BLaER1 treated with 17β-estradiol and CSF1 and Interleukin-3, amounts not matched to agents 10 nM and 100 nM (cell line): ENCODE measurements at regions not wholly inside any gene's neighbourhood (a gene's known extent, or its start where the extent isn't known, plus 50 kb on each side); places are given as distances from the start of the nearest gene placed in this dataset.
"Not testable (repeated sequence)": the region's sequence is repeated elsewhere in the genome, so short reads cannot be mapped to it uniquely, and the experiment has no call there.

Experiments used
- H3K27ac ChIP-seq, 11 experiments: shearing (Covaris generic); formaldehyde crosslinking; 2 replicates each; pipeline ENCODE4 v1.8.1; 2022
- H3K27me3 ChIP-seq, 11 experiments: shearing (Covaris generic); formaldehyde crosslinking; 2 replicates each; pipeline ENCODE4 v1.8.1; 2022
- H3K36me3 ChIP-seq, 11 experiments: shearing (Covaris generic); formaldehyde crosslinking; 2 replicates each; pipeline ENCODE4 v1.8.1; 2022
- H3K4me1 ChIP-seq, 10 experiments: shearing (Covaris generic); formaldehyde crosslinking; 2 replicates each; pipeline ENCODE4 v1.8.1; 2022
- H3K4me2 ChIP-seq, 11 experiments: shearing (Covaris generic); formaldehyde crosslinking; 2 replicates each; pipeline ENCODE4 v1.8.1; 2022
- H3K4me3 ChIP-seq, 10 experiments: shearing (Covaris generic); formaldehyde crosslinking; 2 replicates each; pipeline ENCODE4 v1.8.1; 2022
- H3K9ac ChIP-seq, 11 experiments: shearing (Covaris generic); formaldehyde crosslinking; 2 replicates each; pipeline ENCODE4 v1.8.1; 2022
- H3K9me3 ChIP-seq, 11 experiments: shearing (Covaris generic); formaldehyde crosslinking; replicated peaks in 1 of 11; 2 replicates each; pipeline ENCODE4 v1.8.1; 2022
- H4K20me1 ChIP-seq, 11 experiments: shearing (Covaris generic); formaldehyde crosslinking; 2 replicates each; pipeline ENCODE4 v1.8.1; 2022
- Cebpa-rat ChIP-seq, 11 experiments: shearing (Covaris generic); IDR thresholded peaks; 2 replicates each; pipeline ENCODE4 v1.8.1; 2022

GRCh38 chr17:26775219-26775822, 518.6 kb upstream of the WSB1 start:
- H3K4me2 ChIP-seq = no peak overlapping the region
- no peaks in the 10 kb centered on the region for H3K27me3 ChIP-seq
- peaks cover 30 to 41% (median 34%) of the 10 kb centered on the region in 11 experiments for H3K9me3 ChIP-seq
- H3K4me3 ChIP-seq = peak overlapping the region in 2 of 10 experiments; percentile 10 to 22; a peak in 2 of 20 replicates
- TF ChIP-seq Cebpa-rat (IDR thresholded peaks at IDR 0.05) = no peak
- H3K4me1 ChIP-seq = no peaks in the 10 kb centered on the region
- H3K36me3 ChIP-seq = no peaks in the 10 kb centered on the region
- H4K20me1 ChIP-seq = no peaks in the 10 kb centered on the region
- no peak overlapping the region for H3K9ac ChIP-seq
- H3K27ac ChIP-seq = no peak overlapping the region

GRCh38 chr17:26780187-26780814, 513.6 kb upstream of the WSB1 start:
- not testable (repeated sequence) for H3K4me1 ChIP-seq, H3K9ac ChIP-seq, H3K27me3 ChIP-seq, H3K4me2 ChIP-seq, H3K27ac ChIP-seq, H3K36me3 ChIP-seq, H4K20me1 ChIP-seq, H3K4me3 ChIP-seq
- peaks cover 42 to 57% (median 50%) of the 10 kb centered on the region in 11 experiments for H3K9me3 ChIP-seq

GRCh38 chr17:26782153-26782552, 511.8 kb upstream of the WSB1 start:
- no peak for TF ChIP-seq Cebpa-rat (IDR thresholded peaks at IDR 0.05)
- Histone ChIP-seq H3K36me3 (no peaks in the 10 kb centered on the region), H3K27me3 (no peaks in the 10 kb centered on the region), H4K20me1 (no peaks in the 10 kb centered on the region), H3K27ac (no peak overlapping the region), H3K4me2 (no peak overlapping the region), H3K4me3 (no peak overlapping the region), H3K9ac (no peak overlapping the region), H3K4me1 (no peaks in the 10 kb centered on the region), H3K9me3 (peaks cover 55 to 67% (median 63%) of the 10 kb centered on the region in 11 experiments)

GRCh38 chr17:26792486-26792885, 501.4 kb upstream of the WSB1 start:
- H3K36me3 ChIP-seq = no peaks in the 10 kb centered on the region
- H3K27ac ChIP-seq = no peak overlapping the region
- H3K27me3 ChIP-seq = no peaks in the 10 kb centered on the region
- H3K4me2 ChIP-seq = no peak overlapping the region
- no peak overlapping the region for H3K4me3 ChIP-seq
- no peak overlapping the region for H3K9ac ChIP-seq
- no peak for TF ChIP-seq Cebpa-rat (IDR thresholded peaks at IDR 0.05)
- H3K4me1 ChIP-seq = no peaks in the 10 kb centered on the region
- H3K9me3 ChIP-seq = peaks cover 100% of the 10 kb centered on the region in 11 experiments
- no peaks in the 10 kb centered on the region for H4K20me1 ChIP-seq

GRCh38 chr17:26807024-26807423, 486.9 kb upstream of the WSB1 start:
- peaks cover 90 to 94% (median 91%) of the 10 kb centered on the region in 11 experiments for H3K9me3 ChIP-seq
- no peak for TF ChIP-seq Cebpa-rat (IDR thresholded peaks at IDR 0.05)

GRCh38 chr17:26809033-26809432, 484.9 kb upstream of the WSB1 start:
- Histone ChIP-seq H3K4me1 (no peaks in the 10 kb centered on the region), H3K27ac (no peak overlapping the region), H3K9ac (no peak overlapping the region), H3K4me3 (no peak overlapping the region; a peak in 1 of 20 replicates), H3K4me2 (no peak overlapping the region), H3K9me3 (peaks cover 85 to 91% (median 87%) of the 10 kb centered on the region in 11 experiments), H4K20me1 (no peaks in the 10 kb centered on the region), H3K27me3 (no peaks in the 10 kb centered on the region), H3K36me3 (no peaks in the 10 kb centered on the region)
- no peak for TF ChIP-seq Cebpa-rat (IDR thresholded peaks at IDR 0.05)

More at GRCh38 chr17:26807024-26807423, 486.9 kb upstream of the WSB1 start:
- Histone ChIP-seq H3K4me2 (no peak overlapping the region), H3K27ac (no peak overlapping the region), H3K9ac (no peak overlapping the region), H4K20me1 (no peaks in the 10 kb centered on the region), H3K36me3 (no peaks in the 10 kb centered on the region), H3K4me1 (no peaks in the 10 kb centered on the region), H3K4me3 (no peak overlapping the region), H3K27me3 (no peaks in the 10 kb centered on the region)

- H3K9me3 ChIP-seq = peaks cover 99 to 100% (median 100%) of the 10 kb centered on the region in 11 experiments
- no peak overlapping the region for H3K4me3 ChIP-seq
- no peaks in the 10 kb centered on the region for H4K20me1 ChIP-seq
- no peaks in the 10 kb centered on the region for H3K36me3 ChIP-seq
- TF ChIP-seq Cebpa-rat (IDR thresholded peaks at IDR 0.05) = no peak
- no peak overlapping the region for H3K4me2 ChIP-seq
- no peak overlapping the region for H3K27ac ChIP-seq
- H3K4me1 ChIP-seq = no peaks in the 10 kb centered on the region
- H3K9ac ChIP-seq = no peak overlapping the region
- no peaks in the 10 kb centered on the region for H3K27me3 ChIP-seq
Measured at GRCh38 chr17:26818736-26819135, 475.2 kb upstream of the WSB1 start.
